Erythroblast (primary cell): ENCODE measurements at regions not wholly inside any gene's neighbourhood (a gene's known extent, or its start where the extent isn't known, plus 50 kb on each side); places are given as distances from the start of the nearest gene placed in this dataset.

Experiments used
- DNase-seq, 2 experiments: peaks; one replicate each; lab custom pipeline; 2025; lab: John Stamatoyannopoulos, UW
- GATA1 ChIP-seq: IDR thresholded peaks from 2 replicates; pipeline ENCODE4 v1.6.1; 2011; ENCODE audit warnings: low read depth, mild to moderate bottlenecking, control low read depth, low read length, moderate library complexity
- POLR2A ChIP-seq: IDR thresholded peaks from 2 replicates; pipeline ENCODE4 v1.6.1; 2011; ENCODE audit warnings: mild to moderate bottlenecking, low read length

DNA sequence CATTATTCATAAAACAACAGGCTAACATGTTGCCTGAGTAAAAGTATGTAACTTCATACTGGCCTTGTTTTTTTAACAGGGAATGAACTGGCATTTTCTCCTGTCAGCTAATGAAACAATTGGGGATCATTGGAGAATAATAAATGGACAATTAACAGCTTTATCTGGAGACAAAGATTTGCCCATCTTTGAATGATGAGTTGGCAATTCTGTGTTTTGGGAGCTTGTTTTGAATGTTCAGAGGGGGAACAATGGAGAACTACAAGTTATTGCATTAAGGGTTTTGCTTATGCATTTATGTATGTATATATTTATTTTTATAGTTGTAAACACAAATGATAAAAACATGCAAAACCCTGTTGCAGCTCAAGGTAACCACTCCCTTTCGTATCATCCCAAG is 150.3 kb downstream of the CBLN4 start:
- TF ChIP-seq POLR2A, result no peak
- TF ChIP-seq GATA1, result no peak

DNA sequence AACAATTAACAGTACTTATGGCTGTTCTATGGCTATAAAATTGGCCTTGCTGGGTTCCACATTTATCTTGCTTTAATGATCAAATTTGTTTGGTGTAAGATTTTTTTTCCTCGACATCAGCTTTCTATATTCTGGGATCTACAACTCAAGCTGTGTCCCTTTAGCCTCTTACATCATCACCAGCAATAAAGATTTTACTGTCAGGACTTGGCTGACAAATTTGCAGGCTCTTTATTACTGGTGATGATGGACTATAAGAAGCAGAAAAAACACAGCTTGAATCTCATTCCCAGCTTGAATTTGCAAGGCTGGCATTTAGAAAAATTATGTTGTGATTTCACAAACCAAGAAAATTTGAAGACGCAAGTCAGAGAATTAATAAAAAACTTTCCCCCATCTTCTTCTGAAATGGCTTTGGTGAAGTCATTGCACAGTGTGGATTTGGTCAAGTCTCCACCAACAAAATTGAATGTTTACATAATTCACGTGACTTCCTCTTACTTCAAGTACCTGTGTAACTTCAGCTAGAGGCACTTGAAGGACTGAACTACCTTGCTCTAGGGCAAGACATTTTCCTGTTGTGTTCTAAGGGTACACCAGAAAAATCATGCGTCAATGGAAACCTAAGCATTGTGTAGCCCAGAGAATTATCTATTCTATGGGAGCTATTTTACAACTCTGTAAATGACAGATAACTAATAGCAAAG is 175.0 kb downstream of the CBLN4 start:
- DNase-seq, result no peak
- TF ChIP-seq POLR2A (no peak), GATA1 (no peak)

More for the DNA sequence above, 150.3 kb downstream of the CBLN4 start:
- DNase-seq, result no peak

DNA sequence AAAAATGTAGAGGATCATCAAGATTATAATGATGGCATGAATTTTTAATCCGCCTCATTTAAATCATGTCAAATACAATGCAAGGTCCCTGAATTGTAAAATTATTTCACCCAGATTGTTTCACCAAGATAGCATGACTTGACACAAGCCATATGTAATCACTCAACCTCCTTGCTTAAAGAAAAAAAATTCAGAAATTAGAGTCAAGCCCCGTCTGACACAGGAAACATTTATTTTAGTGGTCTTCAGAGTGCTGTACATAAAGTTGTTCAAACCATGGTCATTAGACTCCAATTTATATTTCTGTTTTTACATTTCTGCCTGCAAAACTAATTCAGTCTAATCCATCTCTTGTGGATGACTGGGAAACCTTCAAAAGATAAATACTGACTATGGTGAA is 200.2 kb downstream of the CBLN4 start:
- no peak for DNase-seq
- no peak for TF ChIP-seq POLR2A
- no peak for TF ChIP-seq GATA1

DNA sequence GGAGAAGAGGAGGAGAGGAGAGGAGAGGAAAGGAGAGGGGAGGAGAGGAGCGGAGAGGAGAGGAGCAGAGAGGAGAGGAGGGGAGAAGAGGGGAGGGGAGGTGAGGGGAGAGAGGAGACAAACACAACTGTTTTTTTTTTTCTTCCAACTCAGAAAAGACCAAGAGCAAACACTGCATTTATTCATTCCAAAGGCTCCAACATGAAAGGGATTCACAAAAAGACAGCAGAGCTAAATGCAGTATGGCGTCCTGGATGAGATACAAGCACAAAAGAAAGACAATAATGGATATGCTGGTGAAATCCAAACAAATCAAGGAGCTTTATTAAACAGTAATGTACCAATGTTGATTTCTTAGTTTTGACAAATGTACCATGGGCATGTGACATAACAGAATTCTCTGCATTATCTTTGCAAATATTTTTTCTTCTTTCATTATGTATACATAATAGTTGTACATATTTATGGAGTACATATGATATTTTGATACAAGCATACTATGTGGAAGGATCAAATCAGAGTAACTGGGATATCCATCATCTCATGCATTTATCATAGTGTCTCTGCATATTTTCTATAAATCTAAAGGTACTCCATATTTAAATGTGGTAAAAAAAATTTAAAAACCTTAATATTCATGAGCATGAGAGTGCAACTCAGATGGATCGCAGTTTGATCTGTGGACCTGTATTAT is 204.6 kb downstream of the CBLN4 start:
- DNase-seq, result no peak
- TF ChIP-seq GATA1, result no peak
- no peak for TF ChIP-seq POLR2A

DNA sequence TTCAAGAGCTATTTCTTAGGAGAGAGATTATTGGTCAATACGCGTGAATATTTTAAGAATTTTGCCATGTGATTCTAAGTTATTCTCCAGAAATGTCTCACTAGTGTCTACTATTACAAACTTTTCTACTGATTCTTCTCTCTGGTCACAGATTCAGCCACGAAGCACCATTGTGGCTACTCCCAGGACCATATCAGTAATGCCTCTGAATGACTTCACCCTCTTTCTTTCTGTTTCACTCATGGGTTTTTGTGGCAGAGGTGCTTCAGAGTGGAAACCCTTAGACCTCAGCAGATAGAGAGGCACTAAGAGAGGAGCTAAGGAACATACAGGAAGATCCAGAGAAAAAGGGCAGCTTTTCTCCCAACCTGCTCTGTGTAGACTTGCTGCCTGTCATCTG is 211.3 kb downstream of the CBLN4 start:
- DNase-seq, result no peak
- TF ChIP-seq GATA1, result no peak
- TF ChIP-seq POLR2A, result no peak

DNA sequence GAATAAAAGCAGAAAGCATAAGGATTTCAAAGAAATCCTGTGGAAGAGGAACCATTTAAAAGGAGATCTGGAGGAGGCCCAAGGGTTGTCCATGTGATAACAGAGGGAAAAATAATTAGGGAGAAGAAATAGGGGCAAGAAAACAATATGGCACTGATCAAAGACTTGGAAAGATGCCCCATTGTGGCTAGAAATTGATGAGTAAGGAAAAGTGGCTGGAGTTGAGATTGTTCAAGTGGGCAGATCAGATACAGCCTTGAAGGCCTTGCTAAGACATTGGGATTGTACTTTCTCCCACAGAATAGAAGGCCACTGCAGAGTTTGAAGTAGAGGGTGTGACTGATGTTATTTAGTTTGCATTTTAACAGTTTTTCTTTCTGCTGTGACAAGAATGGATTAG is 213.3 kb downstream of the CBLN4 start:
- TF ChIP-seq POLR2A (no peak), GATA1 (no peak)

DNA sequence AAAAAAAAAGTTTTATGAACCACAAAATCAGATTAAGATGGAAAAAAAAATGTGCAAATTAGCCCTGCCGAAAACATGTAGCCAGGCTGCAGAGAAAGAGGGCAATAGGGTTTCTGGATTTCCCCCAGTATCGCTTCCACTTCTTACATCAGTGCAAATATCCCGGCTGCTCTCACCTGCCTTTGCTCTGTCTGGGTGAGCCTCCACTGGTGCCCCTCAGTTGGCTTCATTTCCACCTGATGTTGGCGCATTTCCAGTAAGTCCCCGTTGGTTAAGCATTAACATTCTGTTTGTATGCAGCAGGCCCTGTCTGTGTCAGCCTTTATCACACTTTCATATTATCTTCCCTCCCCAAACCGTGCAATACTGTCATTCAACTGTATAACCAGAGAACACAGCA is 215.1 kb downstream of the CBLN4 start:
- DNase-seq, result no peak
- TF ChIP-seq GATA1 (no peak), POLR2A (no peak)

More for the DNA sequence above, 213.3 kb downstream of the CBLN4 start:
- DNase-seq, result no peak

DNA sequence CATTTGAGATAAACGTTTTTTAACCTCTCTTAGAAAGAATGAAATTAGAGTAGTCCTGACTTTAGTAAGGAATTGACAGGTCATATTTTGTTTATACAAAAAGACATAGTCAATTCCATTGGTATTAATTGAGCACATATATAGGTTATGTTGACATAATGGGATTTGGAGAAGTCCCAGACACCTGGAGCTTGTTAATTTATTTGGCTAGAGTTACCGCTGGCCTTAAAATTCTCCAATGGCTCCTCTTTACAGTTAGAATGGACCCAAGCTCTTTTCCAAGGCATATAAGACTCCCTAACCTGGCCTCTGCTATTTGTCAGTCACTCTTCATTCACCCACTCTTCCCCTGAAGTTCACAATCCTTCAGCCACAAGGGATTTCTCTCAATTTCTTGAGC is 221.3 kb downstream of the CBLN4 start:
- no peak for TF ChIP-seq GATA1
- no peak for TF ChIP-seq POLR2A
- no peak for DNase-seq

DNA sequence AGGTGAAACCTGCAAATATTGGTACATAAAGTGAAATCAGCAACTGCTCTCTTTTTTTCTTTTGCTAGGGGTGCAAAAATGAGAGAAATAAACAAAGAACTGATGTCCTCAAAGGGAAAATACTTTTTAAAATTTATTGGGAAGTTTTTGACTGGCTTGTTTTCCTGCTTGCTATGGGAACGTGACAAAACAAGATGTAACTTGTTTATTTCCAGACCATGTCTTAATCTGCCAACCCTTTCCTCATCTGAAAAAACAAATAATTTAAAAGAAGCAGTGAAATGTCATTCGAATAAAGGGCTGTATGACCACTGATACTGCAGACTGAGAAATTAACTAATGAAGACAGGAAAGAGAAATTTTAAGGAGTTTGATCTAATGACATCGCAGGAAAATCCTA is 221.9 kb downstream of the CBLN4 start:
- TF ChIP-seq POLR2A (no peak), GATA1 (no peak)
- DNase-seq, result no peak

DNA sequence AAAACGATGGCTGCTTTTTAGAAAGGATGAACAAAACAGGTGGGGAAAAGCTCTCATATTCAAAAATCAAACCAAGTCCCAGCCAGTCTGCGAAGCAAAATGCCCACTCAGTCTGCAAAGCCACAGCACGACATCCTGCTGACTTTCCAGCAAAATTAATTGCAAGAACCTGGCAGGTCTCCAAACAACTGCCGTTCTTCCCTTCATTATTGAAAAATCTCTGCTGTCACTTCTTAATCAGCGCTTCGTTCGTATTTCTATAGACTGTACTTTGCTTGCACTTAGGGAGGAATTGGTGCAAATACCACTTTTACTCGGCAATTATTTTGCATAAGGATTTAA is 222.4 kb downstream of the CBLN4 start:
- DNase-seq, result no peak
- TF ChIP-seq GATA1, result no peak
- no peak for TF ChIP-seq POLR2A

DNA sequence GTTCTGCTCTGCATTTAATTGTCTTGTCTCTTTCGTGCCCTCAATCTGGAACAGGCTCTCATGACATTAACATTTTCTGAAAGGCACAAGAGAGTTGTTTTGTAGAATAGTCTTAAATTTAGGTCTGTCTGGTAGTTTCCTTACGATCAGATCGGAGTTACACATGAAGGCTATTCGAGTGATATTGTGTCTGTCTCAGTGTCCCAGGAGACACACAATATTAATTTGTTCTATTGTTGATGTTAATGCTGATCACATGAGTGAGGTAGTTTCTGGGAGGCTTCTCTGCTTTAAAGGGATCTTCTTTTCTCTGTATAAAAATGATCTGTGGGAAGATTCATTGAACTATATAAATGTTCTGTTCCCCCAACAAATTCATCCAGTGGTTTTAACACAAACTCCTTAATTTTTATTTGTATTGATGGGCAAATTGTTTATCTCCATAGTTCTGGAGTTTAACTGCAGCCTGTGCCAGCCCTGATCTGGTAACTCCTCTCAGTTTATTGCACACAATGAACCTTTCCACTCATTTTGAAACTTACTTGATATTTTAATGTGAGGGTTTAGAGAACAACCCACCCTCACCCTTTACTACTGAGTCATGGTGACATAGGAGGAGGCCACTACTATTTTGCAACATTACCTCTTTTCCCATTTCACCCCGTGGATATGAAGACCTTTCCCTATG is 223.0 kb downstream of the CBLN4 start:
- no peak for DNase-seq
- TF ChIP-seq POLR2A (no peak), GATA1 (no peak)

DNA sequence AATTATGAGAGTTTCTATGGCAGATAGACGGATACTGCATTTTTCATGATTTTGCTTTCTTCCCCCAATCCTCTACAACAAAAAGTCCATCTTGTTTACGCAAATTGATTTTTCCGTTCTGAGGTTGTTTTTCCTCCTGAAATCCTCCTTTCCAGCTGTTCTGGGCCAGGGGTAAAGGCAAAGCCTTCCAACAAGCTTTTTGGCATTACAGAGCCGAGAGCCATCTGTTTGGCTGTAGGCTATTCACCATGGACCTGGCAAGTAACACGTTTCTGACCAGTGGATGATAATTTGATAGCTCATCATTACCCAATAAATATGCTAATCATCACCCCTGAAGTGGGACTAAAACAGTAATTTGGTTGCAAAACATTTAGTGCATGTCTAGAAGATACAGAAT is 226.5 kb downstream of the CBLN4 start:
- no peak for DNase-seq
- TF ChIP-seq GATA1 (no peak), POLR2A (no peak)

DNA sequence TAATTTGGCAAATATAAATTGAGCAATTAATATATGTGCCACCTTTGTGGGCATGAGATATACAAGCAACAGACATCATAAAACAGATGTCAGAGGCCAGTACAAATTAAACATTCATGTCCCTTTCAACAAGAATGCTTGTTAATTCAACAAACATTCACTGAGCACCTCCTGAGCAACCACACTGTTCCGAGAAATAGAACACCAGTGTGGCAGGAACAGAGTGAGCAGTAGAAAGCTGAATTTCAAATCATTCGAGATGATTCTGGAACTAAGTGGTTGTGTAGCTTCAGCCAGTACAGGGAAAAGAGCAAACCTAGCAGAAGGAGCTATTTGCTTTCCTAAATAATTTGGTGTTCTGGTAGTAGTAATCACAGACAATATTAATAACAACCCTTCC is 227.7 kb downstream of the CBLN4 start:
- no peak for DNase-seq
- TF ChIP-seq GATA1 (no peak), POLR2A (no peak)

DNA sequence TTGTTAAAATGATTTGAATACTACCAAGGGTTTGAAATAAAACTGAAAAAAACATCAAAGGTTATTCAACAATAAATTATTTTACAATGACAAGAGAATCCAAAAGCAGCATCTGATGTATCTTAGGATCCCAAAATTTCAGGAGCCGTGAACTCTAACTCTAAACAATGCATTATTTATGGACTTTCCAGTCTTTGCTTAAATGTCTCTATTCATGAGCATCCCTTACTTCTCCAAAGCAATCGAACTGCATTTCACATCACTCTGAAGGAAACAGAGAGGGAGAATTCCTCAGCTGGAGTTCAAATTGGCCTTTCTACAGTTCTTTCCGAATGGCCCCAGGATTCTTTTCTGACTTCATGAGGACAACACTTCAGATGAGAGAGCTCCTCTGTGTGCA is 229.1 kb downstream of the CBLN4 start:
- TF ChIP-seq GATA1, result no peak
- TF ChIP-seq POLR2A, result no peak
- no peak for DNase-seq
